SK-N-SH (cell line): ENCODE measurements at regions not wholly inside any gene's neighbourhood (a gene's known extent, or its start where the extent isn't known, plus 50 kb on each side); places are given as distances from the start of the nearest gene placed in this dataset.

ENCODE experiments used
- ELF1 ChIP-seq: IDR thresholded peaks from 2 replicates; pipeline ENCODE4 v1.4.0; 2012
- FOSL2 ChIP-seq: IDR thresholded peaks from 2 replicates; pipeline ENCODE4 v1.4.0; 2012; ENCODE audit warnings: low read depth, mild to moderate bottlenecking, moderate library complexity, borderline replicate concordance
- GABPA ChIP-seq: IDR thresholded peaks from 2 replicates; pipeline ENCODE4 v1.4.0; 2012; ENCODE audit warnings: low read depth, mild to moderate bottlenecking
- SIN3A ChIP-seq: IDR thresholded peaks from 2 replicates; pipeline ENCODE4 v1.6.1; 2012; ENCODE audit warnings: low read depth, mild to moderate bottlenecking, low read length, moderate library complexity, borderline replicate concordance
- small RNA-seq, 7 experiments: library from RNA; depleted of rRNA; stranded (forward); fragments of <200 nt; gene quantifications; one replicate each; pipeline ENCODE3, GENCODE V24; 2012
- TF ChIP-seq, protein P1 (sequence below): IDR thresholded peaks from 2 replicates; pipeline ENCODE4 v1.4.0; 2012; ENCODE audit warnings: low read depth, borderline replicate concordance
- TF ChIP-seq, protein P2 (sequence below): fragments of 200-600 bp; sonication (generic); IDR thresholded peaks from 2 replicates; pipeline ENCODE4 v1.6.1; 2017; ENCODE audit warnings: antibody characterized with exemption, mild to moderate bottlenecking, moderate library complexity

GRCh38 chr3:59101231-59101736 is 51.5 kb upstream of the CFAP20DC start (continued):
- TF ChIP-seq GABPA (no peak), FOSL2 (peak; percentile 74), SIN3A (0 out of 2 replicates have a peak, but pooled peaks have one; percentile 65), ELF1 (no peak)
- TF ChIP-seq, protein P1, sequence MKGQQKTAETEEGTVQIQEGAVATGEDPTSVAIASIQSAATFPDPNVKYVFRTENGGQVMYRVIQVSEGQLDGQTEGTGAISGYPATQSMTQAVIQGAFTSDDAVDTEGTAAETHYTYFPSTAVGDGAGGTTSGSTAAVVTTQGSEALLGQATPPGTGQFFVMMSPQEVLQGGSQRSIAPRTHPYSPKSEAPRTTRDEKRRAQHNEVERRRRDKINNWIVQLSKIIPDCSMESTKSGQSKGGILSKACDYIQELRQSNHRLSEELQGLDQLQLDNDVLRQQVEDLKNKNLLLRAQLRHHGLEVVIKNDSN, result no peak
- TF ChIP-seq, protein P2, sequence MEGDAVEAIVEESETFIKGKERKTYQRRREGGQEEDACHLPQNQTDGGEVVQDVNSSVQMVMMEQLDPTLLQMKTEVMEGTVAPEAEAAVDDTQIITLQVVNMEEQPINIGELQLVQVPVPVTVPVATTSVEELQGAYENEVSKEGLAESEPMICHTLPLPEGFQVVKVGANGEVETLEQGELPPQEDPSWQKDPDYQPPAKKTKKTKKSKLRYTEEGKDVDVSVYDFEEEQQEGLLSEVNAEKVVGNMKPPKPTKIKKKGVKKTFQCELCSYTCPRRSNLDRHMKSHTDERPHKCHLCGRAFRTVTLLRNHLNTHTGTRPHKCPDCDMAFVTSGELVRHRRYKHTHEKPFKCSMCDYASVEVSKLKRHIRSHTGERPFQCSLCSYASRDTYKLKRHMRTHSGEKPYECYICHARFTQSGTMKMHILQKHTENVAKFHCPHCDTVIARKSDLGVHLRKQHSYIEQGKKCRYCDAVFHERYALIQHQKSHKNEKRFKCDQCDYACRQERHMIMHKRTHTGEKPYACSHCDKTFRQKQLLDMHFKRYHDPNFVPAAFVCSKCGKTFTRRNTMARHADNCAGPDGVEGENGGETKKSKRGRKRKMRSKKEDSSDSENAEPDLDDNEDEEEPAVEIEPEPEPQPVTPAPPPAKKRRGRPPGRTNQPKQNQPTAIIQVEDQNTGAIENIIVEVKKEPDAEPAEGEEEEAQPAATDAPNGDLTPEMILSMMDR, result no peak

Small RNA genes in the stretch of these regions (small RNA-seq; reads per million reads assigned to genes)
- gene RF00017, result 0 reads per million in 7 experiments
